Caco-2 (cell line): ENCODE measurements at regions not wholly inside any gene's neighbourhood (a gene's known extent, or its start where the extent isn't known, plus 50 kb on each side); places are given as distances from the start of the nearest gene placed in this dataset.

Experiments
- BruUV-seq: library from RNA; stranded (reverse); fragments of 400-500 nt; replicated peaks from 2 replicates; lab custom pipeline; 2021; lab: Mats Ljungman, UMichigan
- CTCF ChIA-PET: fragments of 300-600 bp; sonication (Branson Sonifier 250); formaldehyde crosslinking; loops from one replicate; lab custom pipeline; 2022; ENCODE audit warnings: antibody characterized with exemption; lab: Charles Lee
- POLR2A ChIA-PET: fragments of 300-600 bp; sonication (Branson Sonifier 250); formaldehyde crosslinking; loops from one replicate; lab custom pipeline; 2022; ENCODE audit warnings: antibody characterized with exemption; lab: Charles Lee
- DNase-seq, 2 experiments: peaks; one replicate each; pipeline versions ENCODE4 v3.0.0 to v3.0.0-alpha.2; 2020 to 2022
- H3K27me3 ChIP-seq: replicated peaks from 2 replicates; pipeline ENCODE4 v1.6.0; 2011; ENCODE audit warnings: low read length; ENCODE audit not compliant: control insufficient read depth, insufficient read depth
- H3K36me3 ChIP-seq: 2 replicates; pipeline ENCODE4 v1.5.1; 2011; ENCODE audit warnings: low read length; ENCODE audit not compliant: control insufficient read depth, insufficient read depth
- H3K4me1 ChIP-seq: fragments of 250-450 bp; sonication (Bioruptor Pico); 2 replicates; pipeline ENCODE4 v1.5.1; 2020; ENCODE audit warnings: mild to moderate bottlenecking
- H3K4me3 ChIP-seq: 2 replicates; pipeline ENCODE4 v1.5.1; 2011; ENCODE audit warnings: low read depth, mild to moderate bottlenecking, control low read depth, low read length
- H3K9me3 ChIP-seq: fragments of 250-450 bp; sonication (Bioruptor Pico); 2 replicates; pipeline ENCODE4 v1.5.1; 2020; ENCODE audit warnings: mild to moderate bottlenecking, moderate library complexity
- H3K27ac Mint-ChIP-seq: one replicate; pipeline ENCODE4 v1.8.0; 2022; ENCODE audit warnings: mixed read lengths; ENCODE audit not compliant: unreplicated experiment
- H3K27me3 Mint-ChIP-seq: one replicate; pipeline ENCODE4 v1.8.0; 2022; ENCODE audit warnings: mixed read lengths; ENCODE audit not compliant: insufficient read depth, unreplicated experiment
- H3K36me3 Mint-ChIP-seq: one replicate; pipeline ENCODE4 v1.8.0; 2022; ENCODE audit warnings: mild to moderate bottlenecking, mixed read lengths; ENCODE audit not compliant: insufficient read depth, unreplicated experiment
- H3K4me1 Mint-ChIP-seq: one replicate; pipeline ENCODE4 v1.8.0; 2022; ENCODE audit warnings: low read depth, mixed read lengths; ENCODE audit not compliant: unreplicated experiment
- H3K4me3 Mint-ChIP-seq: one replicate; pipeline ENCODE4 v1.8.0; 2022; ENCODE audit warnings: mild to moderate bottlenecking, moderate library complexity, mixed read lengths; ENCODE audit not compliant: unreplicated experiment
- H3K9me3 Mint-ChIP-seq: one replicate; pipeline ENCODE4 v1.8.0; 2022; ENCODE audit warnings: mixed read lengths; ENCODE audit not compliant: unreplicated experiment
- intact Hi-C: fragments of 100-400 bp; cut with micrococcal nuclease; formaldehyde crosslinking; loops from one replicate; pipeline ENCODE4 v1.10.0; 2022; ENCODE audit not compliant: unreplicated experiment
- TF ChIP-seq, protein P1 (sequence below), 2 experiments: fragments of 200-600 bp in 1 of 2; IDR thresholded peaks; 1 replicate in 1 of 2; 2 replicates in 1 of 2; pipeline versions ENCODE4 v1.5.1 to v1.8.0; 2011 to 2022; ENCODE audit warnings: antibody characterized with exemption in 1 of 2, control low read depth in 1 of 2, inconsistent platforms in 1 of 2, low read depth in 1 of 2, low read length in 1 of 2, mild to moderate bottlenecking in 1 of 2, moderate library complexity in 1 of 2; ENCODE audit not compliant: insufficient read depth in 1 of 2, severe bottlenecking in 1 of 2, unreplicated experiment in 1 of 2

DNA sequence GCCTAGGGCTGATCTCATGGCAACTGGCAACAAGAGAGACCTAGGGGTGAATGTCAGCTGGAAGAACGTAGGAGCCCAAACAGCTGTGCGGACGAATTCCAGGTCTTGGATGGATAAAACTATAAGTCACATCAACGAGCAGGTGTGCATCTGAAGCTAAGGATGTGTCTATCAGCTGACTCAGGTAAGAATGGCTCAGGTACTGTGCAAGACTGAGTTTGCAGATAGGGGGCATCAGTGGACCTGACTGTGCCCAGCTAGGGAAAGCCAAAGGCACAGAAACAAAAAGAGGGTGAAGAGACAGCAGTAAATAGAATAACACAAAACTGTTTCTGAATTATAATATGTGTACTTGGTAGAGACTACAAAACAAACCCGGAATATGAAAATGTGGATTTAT, 357.3 kb downstream of the ZEB2 start:
- TF ChIP-seq, protein P1, sequence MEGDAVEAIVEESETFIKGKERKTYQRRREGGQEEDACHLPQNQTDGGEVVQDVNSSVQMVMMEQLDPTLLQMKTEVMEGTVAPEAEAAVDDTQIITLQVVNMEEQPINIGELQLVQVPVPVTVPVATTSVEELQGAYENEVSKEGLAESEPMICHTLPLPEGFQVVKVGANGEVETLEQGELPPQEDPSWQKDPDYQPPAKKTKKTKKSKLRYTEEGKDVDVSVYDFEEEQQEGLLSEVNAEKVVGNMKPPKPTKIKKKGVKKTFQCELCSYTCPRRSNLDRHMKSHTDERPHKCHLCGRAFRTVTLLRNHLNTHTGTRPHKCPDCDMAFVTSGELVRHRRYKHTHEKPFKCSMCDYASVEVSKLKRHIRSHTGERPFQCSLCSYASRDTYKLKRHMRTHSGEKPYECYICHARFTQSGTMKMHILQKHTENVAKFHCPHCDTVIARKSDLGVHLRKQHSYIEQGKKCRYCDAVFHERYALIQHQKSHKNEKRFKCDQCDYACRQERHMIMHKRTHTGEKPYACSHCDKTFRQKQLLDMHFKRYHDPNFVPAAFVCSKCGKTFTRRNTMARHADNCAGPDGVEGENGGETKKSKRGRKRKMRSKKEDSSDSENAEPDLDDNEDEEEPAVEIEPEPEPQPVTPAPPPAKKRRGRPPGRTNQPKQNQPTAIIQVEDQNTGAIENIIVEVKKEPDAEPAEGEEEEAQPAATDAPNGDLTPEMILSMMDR (IDR thresholded peaks at IDR 0.05; ENCODE audit: insufficient read depth in 1 of 2, low read depth in 1 of 2, low read length in 1 of 2, severe bottlenecking in 1 of 2, unreplicated experiment in 1 of 2), result peak; percentile 48 to 56
- H3K9me3 Mint-ChIP-seq, result no peaks in the 10 kb centered on the region
- peak; percentile 44 to 55 for DNase-seq
- no peak overlapping the region for H3K4me3 ChIP-seq
- CTCF ChIA-PET, result no interaction called here
- H3K4me3 Mint-ChIP-seq, result no peak overlapping the region
- H3K4me1 ChIP-seq, result no peaks in the 10 kb centered on the region
- H3K9me3 ChIP-seq, result no peaks in the 10 kb centered on the region
- BruUV-seq, result no TSS peak
- H3K27me3 ChIP-seq, result no peaks in the 10 kb centered on the region
- no peaks in the 10 kb centered on the region for H3K36me3 Mint-ChIP-seq
- H3K36me3 ChIP-seq, result no peaks in the 10 kb centered on the region
- POLR2A ChIA-PET, result no interaction called here
- intact Hi-C loops, result no loop called here
- H3K27me3 Mint-ChIP-seq, result no peaks in the 10 kb centered on the region
- no peaks in the 10 kb centered on the region for H3K4me1 Mint-ChIP-seq
- no peak overlapping the region for H3K27ac Mint-ChIP-seq

DNA sequence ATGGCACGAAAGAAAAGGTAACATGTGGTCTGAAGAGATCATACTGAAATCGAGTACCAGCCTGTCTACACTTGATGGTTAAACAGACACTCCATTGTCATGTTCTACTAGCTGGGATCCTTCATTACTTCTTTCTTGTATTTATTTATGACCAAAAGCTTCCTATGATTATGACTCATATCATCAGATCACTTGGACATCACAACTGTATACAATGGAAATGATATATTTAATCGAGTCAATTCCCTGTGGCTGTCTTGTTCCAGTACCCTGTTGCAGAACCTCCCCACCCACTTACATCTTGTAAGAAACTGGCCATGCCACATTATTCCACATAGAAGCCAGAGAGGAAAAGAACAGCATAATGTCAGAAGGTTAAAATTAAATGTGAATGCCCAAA, 358.9 kb downstream of the ZEB2 start:
- ChIA-PET CTCF (no interaction called here), POLR2A (no interaction called here)
- H3K4me1 ChIP-seq, result no peaks in the 10 kb centered on the region
- H3K27me3 ChIP-seq, result no peaks in the 10 kb centered on the region
- no peak overlapping the region for H3K4me3 ChIP-seq
- H3K36me3 ChIP-seq, result no peaks in the 10 kb centered on the region
- Mint-ChIP-seq H3K27ac (no peak overlapping the region), H3K36me3 (no peaks in the 10 kb centered on the region), H3K27me3 (no peaks in the 10 kb centered on the region), H3K4me3 (no peak overlapping the region), H3K4me1 (no peaks in the 10 kb centered on the region), H3K9me3 (no peaks in the 10 kb centered on the region)
- no TSS peak for BruUV-seq
- intact Hi-C loops, result no loop called here
- no peaks in the 10 kb centered on the region for H3K9me3 ChIP-seq
- TF ChIP-seq, protein P1 (IDR thresholded peaks at IDR 0.05; ENCODE audit: insufficient read depth in 1 of 2, low read depth in 1 of 2, low read length in 1 of 2, severe bottlenecking in 1 of 2, unreplicated experiment in 1 of 2), result no peak
- no peak for DNase-seq

DNA sequence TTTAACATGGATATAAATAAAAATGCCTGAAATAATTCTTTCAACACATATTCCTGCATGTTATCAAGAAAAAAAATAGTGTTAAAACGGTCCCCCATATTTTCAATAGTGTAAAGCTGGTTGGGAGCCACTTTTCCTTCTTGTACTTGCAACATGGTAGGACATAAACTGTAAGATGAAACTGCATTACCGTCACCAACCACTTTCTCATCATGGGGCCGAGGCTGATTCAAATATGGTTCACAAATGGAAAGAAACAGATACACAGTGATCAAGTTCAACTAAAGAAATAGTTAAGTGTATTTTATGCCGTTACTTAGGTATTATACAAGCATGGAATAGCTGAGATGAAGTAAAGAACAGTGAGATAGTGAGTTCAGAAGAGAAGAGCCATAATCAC, 360.7 kb downstream of the ZEB2 start:
- H3K4me1 Mint-ChIP-seq, result no peaks in the 10 kb centered on the region
- BruUV-seq, result no TSS peak

More for the DNA sequence above, 360.7 kb downstream of the ZEB2 start:
- ChIA-PET POLR2A (no interaction called here), CTCF (no interaction called here)
- H3K36me3 Mint-ChIP-seq, result no peaks in the 10 kb centered on the region
- TF ChIP-seq, protein P1 (IDR thresholded peaks at IDR 0.05; ENCODE audit: insufficient read depth in 1 of 2, low read depth in 1 of 2, low read length in 1 of 2, severe bottlenecking in 1 of 2, unreplicated experiment in 1 of 2), result no peak
- intact Hi-C loops, result no loop called here
- Histone ChIP-seq H3K27me3 (no peaks in the 10 kb centered on the region), H3K9me3 (no peaks in the 10 kb centered on the region), H3K4me1 (no peaks in the 10 kb centered on the region), H3K36me3 (no peaks in the 10 kb centered on the region), H3K4me3 (no peak overlapping the region)
- no peak overlapping the region for H3K4me3 Mint-ChIP-seq
- H3K9me3 Mint-ChIP-seq, result no peaks in the 10 kb centered on the region
- H3K27me3 Mint-ChIP-seq, result no peaks in the 10 kb centered on the region
- H3K27ac Mint-ChIP-seq, result no peak overlapping the region
- no peak for DNase-seq
